ENCODE measurements at regions not wholly inside any gene's neighbourhood (a gene's known extent, or its start where the extent isn't known, plus 50 kb on each side); places are given as distances from the start of the nearest gene placed in this dataset.
A peak's percentile ranks its signal among the peaks of the same experiment; 100 is the strongest.
"Not testable (repeated sequence)": the region's sequence is repeated elsewhere in the genome, so short reads cannot be mapped to it uniquely, and the experiment has no call there.

DNA sequence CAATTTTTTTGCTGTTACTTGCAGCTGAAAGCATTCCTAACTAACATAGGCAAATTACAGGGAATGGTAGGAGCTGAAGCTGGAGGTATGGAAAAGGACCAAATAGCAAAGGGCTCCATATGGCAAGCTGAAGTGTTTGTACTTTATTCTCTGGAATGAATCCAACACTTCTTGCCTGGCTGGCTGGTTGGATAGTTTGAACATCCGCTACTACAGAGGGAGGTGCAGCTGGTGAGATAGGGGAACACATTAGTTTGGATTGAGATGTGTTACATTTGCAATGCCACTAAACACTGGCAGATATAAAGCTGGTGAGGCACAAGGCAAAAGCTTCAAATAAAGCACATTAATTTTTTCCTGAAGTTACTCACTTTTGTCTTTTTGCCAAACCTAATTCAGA lies 291.5 kb downstream of the SP3 start:
- DNase-seq = peak; percentile 94

DNA sequence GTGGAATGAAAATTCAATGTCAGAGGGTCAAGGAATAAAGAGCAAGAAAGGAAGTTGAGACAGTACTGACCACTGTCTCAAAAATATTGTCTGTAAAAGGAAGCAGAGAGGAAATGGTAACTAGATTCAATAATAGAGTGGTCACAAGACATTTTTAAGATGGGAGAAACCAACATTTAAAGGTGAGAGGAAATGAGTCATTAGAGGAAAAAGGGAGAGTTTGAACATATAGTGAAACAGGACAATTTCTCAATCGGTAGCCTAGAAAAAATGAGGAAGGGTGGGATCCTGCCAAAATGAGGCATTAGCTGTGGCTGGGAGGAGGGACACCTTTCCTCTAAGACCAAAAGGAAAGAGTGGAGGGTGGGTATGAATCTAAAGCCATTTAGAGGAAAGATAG lies 288.5 kb downstream of the SP3 start:
- no peak for DNase-seq

GRCh38 chr2:173678186-173678585 lies 287.0 kb downstream of the SP3 start:
- no peak for DNase-seq

DNA sequence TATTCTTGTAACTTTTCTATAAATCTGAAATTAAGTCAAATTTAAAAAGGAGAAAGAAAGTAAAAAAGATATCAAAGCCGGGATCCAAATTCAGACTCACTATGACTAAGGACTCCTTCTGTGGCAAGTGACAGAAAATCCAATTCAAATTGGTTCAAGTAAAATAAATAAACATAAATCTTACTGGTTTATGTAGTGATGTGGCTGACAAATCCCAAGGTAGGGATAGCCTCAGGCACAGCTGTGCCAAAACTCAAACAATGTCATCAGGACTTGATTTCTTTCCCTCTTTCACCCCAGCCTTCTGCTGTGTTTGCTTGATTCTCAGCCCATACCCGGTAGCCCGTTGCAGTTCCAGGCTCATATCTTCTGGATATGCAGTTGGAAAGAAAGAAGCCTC lies 284.6 kb downstream of the SP3 start:
- no peak for DNase-seq

GRCh38 chr2:173681881-173682650 lies 283.1 kb downstream of the SP3 start:
- no peak for DNase-seq

DNA sequence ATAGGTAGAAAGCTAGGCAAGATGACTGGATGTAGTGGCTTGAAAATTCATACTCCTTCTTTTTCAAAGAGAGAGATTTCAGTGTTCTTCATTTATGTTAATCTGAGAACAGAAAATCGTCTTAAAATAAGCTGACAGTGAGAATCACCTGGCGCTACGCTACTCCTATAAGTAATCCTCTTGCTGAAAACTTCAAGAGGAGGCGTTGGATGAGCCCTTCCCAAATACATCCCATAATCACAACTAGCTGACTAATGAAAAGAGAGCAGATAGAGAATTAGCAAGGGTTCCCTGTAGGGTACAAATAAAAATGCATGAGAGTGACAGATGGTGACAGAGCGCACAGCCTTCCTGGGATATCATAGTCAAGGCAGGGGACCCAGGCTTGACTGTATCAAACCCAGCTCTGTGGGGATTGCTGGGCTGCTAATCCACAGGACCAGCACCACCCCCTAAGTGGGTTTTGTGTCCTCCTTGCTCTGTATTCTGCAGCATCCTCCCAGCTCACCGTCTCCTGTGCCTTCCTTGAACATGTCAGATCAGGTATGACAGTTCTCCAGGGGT lies 280.2 kb downstream of the SP3 start:
- DNase-seq = peak; percentile 12

GRCh38 chr2:173690349-173690748 lies 274.8 kb downstream of the SP3 start:
- no peak for DNase-seq

DNA sequence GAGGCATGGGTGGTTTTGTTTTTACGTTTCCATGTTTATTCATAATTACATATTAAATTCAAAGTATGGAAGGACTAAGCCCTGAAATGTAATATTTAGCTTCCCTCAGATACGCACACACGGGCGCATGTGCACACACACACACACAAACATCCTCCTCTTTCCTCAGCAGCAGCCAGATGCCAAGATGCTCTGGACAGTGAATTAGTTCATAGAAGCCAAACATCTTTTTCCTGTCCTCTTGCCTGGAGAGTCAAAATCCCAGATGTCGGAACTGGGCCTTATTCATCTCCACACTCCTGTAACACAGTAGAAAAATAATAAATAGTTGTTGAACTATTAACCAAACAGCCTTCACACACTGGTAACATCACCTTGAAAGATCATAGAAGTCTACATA lies 273.1 kb downstream of the SP3 start:
- no peak for DNase-seq

GRCh38 chr2:173693044-173693589 lies 272.1 kb downstream of the SP3 start:
- DNase-seq = no peak

DNA sequence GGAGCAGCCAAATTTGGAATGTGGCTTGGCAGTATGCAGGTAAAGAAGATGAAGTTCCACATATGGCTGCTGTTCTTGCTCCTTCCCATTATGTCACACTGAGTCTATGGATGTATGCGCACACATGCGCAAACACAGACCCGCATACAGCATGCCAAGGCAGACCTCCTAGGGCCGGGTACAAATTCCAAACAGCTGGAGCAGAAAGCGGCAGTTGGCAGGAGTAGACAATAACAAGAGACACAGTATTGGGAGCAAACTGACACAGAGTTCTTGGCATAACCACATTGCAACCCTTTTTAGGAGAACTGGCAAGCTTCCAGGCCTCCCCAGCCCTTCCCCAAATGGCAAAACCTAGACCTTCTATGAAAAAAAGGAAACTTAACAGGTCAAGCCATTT lies 268.9 kb downstream of the SP3 start:
- peak; percentile 39 for DNase-seq

- no peak for DNase-seq
Observed at GRCh38 chr2:173697929-173698328, 267.2 kb downstream of the SP3 start.

- DNase-seq = peak; percentile 2
Observed at GRCh38 chr2:173705656-173706055, 259.5 kb downstream of the SP3 start.

GRCh38 chr2:173706936-173707335 lies 258.2 kb downstream of the SP3 start:
- no peak for DNase-seq

- DNase-seq = no peak
Observed at GRCh38 chr2:173708806-173709205, 256.4 kb downstream of the SP3 start.

DNA sequence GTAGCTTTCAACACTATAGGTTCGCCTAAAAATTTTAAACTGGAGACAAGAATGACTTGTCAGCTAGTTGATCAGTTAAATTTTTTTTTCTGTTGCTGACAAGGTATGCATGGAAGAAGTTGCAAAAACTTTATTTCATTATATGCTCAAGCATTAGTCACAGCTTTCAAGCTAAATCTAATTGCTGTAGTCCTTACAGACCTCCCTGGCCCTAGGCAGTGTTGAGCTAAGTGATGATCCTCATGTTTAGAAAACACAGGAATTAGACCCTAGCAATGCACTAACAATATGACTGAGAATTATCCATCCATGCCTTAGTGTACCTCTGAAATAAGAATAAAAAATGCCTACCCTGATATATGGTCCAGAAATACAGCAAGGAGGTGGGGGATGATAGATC lies 253.4 kb downstream of the SP3 start:
- no peak for DNase-seq

DNA sequence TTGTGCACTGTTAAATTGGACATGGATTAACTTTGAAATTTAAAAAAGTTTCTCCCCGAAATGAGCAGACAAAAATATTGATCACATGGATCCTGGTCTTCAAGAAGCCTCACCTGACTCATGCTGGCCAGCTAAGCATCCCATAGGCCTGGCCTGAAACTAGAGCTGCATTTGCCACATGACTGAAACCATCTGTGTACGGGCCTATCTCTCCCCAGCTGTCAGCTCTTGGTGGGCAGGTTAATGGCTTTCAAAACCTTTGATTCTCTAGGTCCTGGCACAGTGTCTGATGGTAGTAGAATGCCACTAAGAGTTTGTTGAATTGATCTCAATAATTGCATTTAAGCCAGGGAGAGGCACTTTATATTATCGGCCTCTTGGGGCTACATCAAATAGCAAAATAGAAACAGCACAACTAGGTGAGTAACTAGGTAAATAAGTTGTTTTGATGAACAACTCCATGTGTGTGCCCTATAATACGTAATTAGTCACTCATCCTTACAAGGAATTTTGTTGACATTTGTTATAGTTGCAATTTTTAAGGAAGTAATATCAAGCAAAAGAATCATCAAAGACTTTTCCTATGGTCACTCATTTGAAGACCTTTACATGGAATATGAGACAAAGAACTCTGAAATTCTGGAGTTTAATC lies 251.1 kb downstream of the SP3 start:
- peak; percentile 69 for DNase-seq

GRCh38 chr2:173715441-173715840 lies 249.7 kb downstream of the SP3 start:
- peak; percentile 74 for DNase-seq

GRCh38 chr2:173716458-173717052 lies 248.6 kb downstream of the SP3 start:
- DNase-seq = no peak

DNA sequence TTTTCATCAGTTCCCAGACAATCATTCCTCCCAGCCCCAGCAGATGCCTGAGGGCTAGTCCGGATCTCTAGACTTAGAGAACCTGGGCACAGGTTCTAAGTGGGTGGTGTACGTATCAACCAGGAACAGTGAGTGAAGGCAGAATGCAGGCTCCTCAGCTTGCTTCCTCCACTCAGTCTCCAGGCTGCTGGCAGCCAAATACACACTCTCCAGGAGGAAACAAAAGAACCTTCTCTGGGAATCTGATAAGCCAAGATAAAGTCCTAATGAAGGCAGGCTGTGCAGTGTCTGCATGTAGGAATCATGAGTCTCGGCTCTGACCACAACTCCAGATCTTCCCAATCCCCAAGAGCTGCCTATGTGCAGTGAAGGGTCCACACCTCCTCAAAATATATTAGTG lies 245.7 kb downstream of the SP3 start:
- DNase-seq = no peak

DNA sequence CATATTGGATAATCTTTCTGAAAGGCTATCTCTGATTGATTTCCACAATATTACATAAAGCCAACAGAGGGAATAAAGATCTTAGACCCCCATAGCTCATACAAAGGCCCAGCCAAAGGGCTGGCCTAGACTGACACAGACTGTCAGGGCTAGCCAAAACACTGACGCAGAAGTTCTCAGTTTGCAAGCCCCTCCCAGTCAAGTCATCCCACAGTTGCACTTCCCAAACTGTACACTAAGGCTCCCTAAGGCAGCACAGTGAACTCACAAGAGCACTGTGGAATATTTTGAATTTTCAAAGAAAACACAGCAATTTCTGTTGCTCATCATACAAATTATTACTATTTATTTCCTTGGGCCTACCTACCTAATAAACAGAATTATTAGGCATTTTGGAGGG lies 244.9 kb downstream of the SP3 start:
- no peak for DNase-seq

GRCh38 chr2:173734797-173735196 lies 230.4 kb downstream of the SP3 start:
- DNase-seq = no peak

- not testable (repeated sequence) for DNase-seq
Observed at GRCh38 chr2:173737954-173738575, 227.1 kb downstream of the SP3 start.

DNA sequence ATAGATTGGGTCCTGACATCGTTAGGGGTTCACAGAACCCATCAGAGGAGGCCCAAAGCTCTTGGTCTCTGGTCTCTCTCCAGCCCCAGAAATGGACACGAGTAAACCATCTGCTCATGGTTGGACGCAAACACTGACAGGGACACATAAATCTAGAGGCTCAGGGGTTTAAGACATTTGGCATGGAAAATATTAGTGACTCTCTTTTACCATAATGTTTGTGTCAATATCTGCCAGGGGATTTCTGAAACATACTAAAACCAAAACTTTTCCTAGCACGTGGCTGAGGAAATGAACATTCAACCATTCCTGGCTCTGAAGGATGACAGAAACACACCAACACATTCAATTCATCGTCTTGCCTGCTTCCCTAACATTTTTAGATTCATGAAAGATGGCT lies 226.2 kb downstream of the SP3 start:
- no peak for DNase-seq
